Tibial artery (tissue), 4 donors: ENCODE measurements at regions not wholly inside any gene's neighbourhood (a gene's known extent, or its start where the extent isn't known, plus 50 kb on each side); places are given as distances from the start of the nearest gene placed in this dataset.

Experiments used
- DNase-seq, 2 donors: peaks; one replicate each; pipeline ENCODE4 v3.0.0-alpha.2; 2019
- H3K27ac ChIP-seq, 2 donors: fragments of 200-600 bp; sonication (generic) in 1 of 2; 1 replicate in 1 of 2; 2 replicates in 1 of 2; pipeline ENCODE4 v1.5.1; 2018 to 2019; ENCODE audit warnings: mild to moderate bottlenecking in 1 of 2
- H3K27me3 ChIP-seq, 2 donors: fragments of 200-600 bp; sonication (generic) in 1 of 2; one replicate each; pipeline versions ENCODE4 v1.5.1 to v1.6.0; 2016 to 2019
- H3K36me3 ChIP-seq, 3 donors: fragments of 200-600 bp; sonication (generic) in 2 of 3; one replicate each; pipeline ENCODE4 v1.5.1; 2016 to 2019; ENCODE audit warnings: mild to moderate bottlenecking in 2 of 3
- H3K4me1 ChIP-seq, 4 donors: fragments of 200-600 bp; sonication (generic) in 2 of 4; 1 replicate in 3 of 4; 2 replicates in 1 of 4; pipeline ENCODE4 v1.5.1; 2016 to 2019
- H3K4me3 ChIP-seq, 2 donors: fragments of 200-600 bp; sonication (generic) in 1 of 2; 1 replicate in 1 of 2; 2 replicates in 1 of 2; pipeline ENCODE4 v1.5.1; 2018 to 2019; ENCODE audit warnings: mild to moderate bottlenecking in 2 of 2
- H3K9me3 ChIP-seq, 3 donors: fragments of 200-600 bp; sonication (generic) in 1 of 3; one replicate each; pipeline ENCODE4 v1.5.1; 2016 to 2019
- CTCF ChIP-seq, 2 experiments: fragments of 200-600 bp in 1 of 2; fragments of 450-650 bp in 1 of 2; IDR thresholded peaks; one replicate each; pipeline ENCODE4 v1.5.1; 2017 to 2019; ENCODE audit warnings: antibody characterized with exemption in 2 of 2, mild to moderate bottlenecking in 1 of 2, moderate library complexity in 1 of 2
- intact Hi-C: fragments of 100-400 bp; cut with DNase I; formaldehyde crosslinking; loops from one replicate; pipeline ENCODE4 v1.15.0; 2023; ENCODE audit warnings: low total_unique reads

GRCh38 chrX:38871129-38872029 lies 70.1 kb downstream of the MID1IP1 start:
- peaks cover 0 to 11% (median 3%) of the 10 kb centered on the region in 4 donors for H3K4me1 ChIP-seq
- H3K27me3 ChIP-seq, result no peaks in the 10 kb centered on the region
- no peak for DNase-seq
- no peaks in the 10 kb centered on the region for H3K9me3 ChIP-seq
- no peak overlapping the region for H3K4me3 ChIP-seq
- intact Hi-C loops, result no loop called here
- no peak overlapping the region for H3K27ac ChIP-seq
- TF ChIP-seq CTCF (IDR thresholded peaks at IDR 0.05), result no peak
- no peaks in the 10 kb centered on the region for H3K36me3 ChIP-seq

GRCh38 chrX:38877366-38877765 lies 76.1 kb downstream of the MID1IP1 start:
- TF ChIP-seq CTCF (IDR thresholded peaks at IDR 0.05), result no peak

GRCh38 chrX:38878641-38879340 lies 77.5 kb downstream of the MID1IP1 start:
- H3K27ac ChIP-seq, result no peak overlapping the region
- TF ChIP-seq CTCF (IDR thresholded peaks at IDR 0.05), result no peak
- DNase-seq, result no peak
- H3K36me3 ChIP-seq, result no peaks in the 10 kb centered on the region
- no peaks in the 10 kb centered on the region for H3K27me3 ChIP-seq
- H3K4me3 ChIP-seq, result no peak overlapping the region
- intact Hi-C loops, result no loop called here
- H3K9me3 ChIP-seq, result peaks cover 0 to 3% (median 0%) of the 10 kb centered on the region in 3 donors
- no peaks in the 10 kb centered on the region for H3K4me1 ChIP-seq

More at GRCh38 chrX:38877366-38877765, 76.1 kb downstream of the MID1IP1 start:
- no peak overlapping the region for H3K27ac ChIP-seq
- no peaks in the 10 kb centered on the region for H3K36me3 ChIP-seq
- H3K4me1 ChIP-seq, result no peaks in the 10 kb centered on the region
- intact Hi-C loops, result no loop called here
- no peak for DNase-seq
- H3K9me3 ChIP-seq, result no peaks in the 10 kb centered on the region
- H3K27me3 ChIP-seq, result no peaks in the 10 kb centered on the region
- H3K4me3 ChIP-seq, result no peak overlapping the region

GRCh38 chrX:38879631-38880220 lies 78.5 kb downstream of the MID1IP1 start:
- Histone ChIP-seq H3K27ac (no peak overlapping the region), H3K27me3 (no peaks in the 10 kb centered on the region), H3K36me3 (no peaks in the 10 kb centered on the region), H3K4me3 (no peak overlapping the region), H3K9me3 (peaks cover 0 to 9% (median 0%) of the 10 kb centered on the region in 3 donors), H3K4me1 (no peaks in the 10 kb centered on the region)
- TF ChIP-seq CTCF (IDR thresholded peaks at IDR 0.05), result no peak
- intact Hi-C loops, result no loop called here
- DNase-seq, result no peak

GRCh38 chrX:38880296-38880854 lies 79.1 kb downstream of the MID1IP1 start:
- Histone ChIP-seq H3K27me3 (no peaks in the 10 kb centered on the region), H3K4me1 (no peaks in the 10 kb centered on the region), H3K36me3 (no peaks in the 10 kb centered on the region), H3K4me3 (no peak overlapping the region), H3K9me3 (peaks cover 0 to 9% (median 0%) of the 10 kb centered on the region in 3 donors), H3K27ac (no peak overlapping the region)
- no peak for TF ChIP-seq CTCF (IDR thresholded peaks at IDR 0.05)
- no peak for DNase-seq
- intact Hi-C loops, result no loop called here
